DND-41 (cell line): ENCODE measurements at regions not wholly inside any gene's neighbourhood (a gene's known extent, or its start where the extent isn't known, plus 50 kb on each side); places are given as distances from the start of the nearest gene placed in this dataset.

Experiments
- EZH2 ChIP-seq: IDR thresholded peaks from 3 replicates; pipeline ENCODE4 v1.6.1; 2012; ENCODE audit warnings: borderline replicate concordance, low read depth, mild to moderate bottlenecking, moderate library complexity, low read length, inconsistent platforms; ENCODE audit not compliant: severe bottlenecking
- TF ChIP-seq, protein P1 (sequence below): IDR thresholded peaks from 2 replicates; pipeline ENCODE4 v1.5.1; 2012; ENCODE audit warnings: borderline replicate concordance, low read length, moderate library complexity, mild to moderate bottlenecking; ENCODE audit not compliant: poor library complexity, severe bottlenecking; ENCODE audit errors: extremely low read depth

DNA sequence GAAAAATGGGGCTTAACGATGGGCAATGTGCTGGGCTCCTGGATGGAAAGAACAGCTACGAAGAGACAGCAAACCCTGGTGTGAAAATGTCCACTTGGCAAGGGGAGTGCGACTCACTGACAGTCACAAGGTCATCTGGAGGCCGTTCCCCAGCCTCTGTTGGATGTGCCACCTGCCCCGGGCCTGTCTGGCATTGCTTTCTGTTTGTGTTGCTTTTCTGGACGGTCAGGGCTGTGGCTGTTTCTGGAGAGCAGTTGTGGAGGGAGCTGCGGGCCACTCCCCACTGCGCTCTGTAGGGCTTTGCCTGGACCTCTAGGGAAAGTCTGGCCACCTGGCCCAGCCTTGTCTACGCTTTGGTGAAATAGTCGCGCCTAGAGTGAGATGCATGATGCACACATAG is 185.3 kb downstream of the IRX1 start:
- TF ChIP-seq, protein P1, sequence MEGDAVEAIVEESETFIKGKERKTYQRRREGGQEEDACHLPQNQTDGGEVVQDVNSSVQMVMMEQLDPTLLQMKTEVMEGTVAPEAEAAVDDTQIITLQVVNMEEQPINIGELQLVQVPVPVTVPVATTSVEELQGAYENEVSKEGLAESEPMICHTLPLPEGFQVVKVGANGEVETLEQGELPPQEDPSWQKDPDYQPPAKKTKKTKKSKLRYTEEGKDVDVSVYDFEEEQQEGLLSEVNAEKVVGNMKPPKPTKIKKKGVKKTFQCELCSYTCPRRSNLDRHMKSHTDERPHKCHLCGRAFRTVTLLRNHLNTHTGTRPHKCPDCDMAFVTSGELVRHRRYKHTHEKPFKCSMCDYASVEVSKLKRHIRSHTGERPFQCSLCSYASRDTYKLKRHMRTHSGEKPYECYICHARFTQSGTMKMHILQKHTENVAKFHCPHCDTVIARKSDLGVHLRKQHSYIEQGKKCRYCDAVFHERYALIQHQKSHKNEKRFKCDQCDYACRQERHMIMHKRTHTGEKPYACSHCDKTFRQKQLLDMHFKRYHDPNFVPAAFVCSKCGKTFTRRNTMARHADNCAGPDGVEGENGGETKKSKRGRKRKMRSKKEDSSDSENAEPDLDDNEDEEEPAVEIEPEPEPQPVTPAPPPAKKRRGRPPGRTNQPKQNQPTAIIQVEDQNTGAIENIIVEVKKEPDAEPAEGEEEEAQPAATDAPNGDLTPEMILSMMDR, result no peak
- no peak for TF ChIP-seq EZH2
